K562 (cell line): ENCODE measurements at regions not wholly inside any gene's neighbourhood (a gene's known extent, or its start where the extent isn't known, plus 50 kb on each side); places are given as distances from the start of the nearest gene placed in this dataset.

Experiments
- KDM4B ChIP-seq, 2 experiments: fragments of 450-650 bp in 1 of 2; sonication (generic) in 1 of 2; IDR thresholded peaks; 2 replicates each; pipeline ENCODE4 v1.6.1; 2016 to 2017; ENCODE audit warnings: borderline replicate concordance in 2 of 2, antibody characterized with exemption in 1 of 2, low read depth in 1 of 2, mild to moderate bottlenecking in 1 of 2
- MNT ChIP-seq, 2 experiments: fragments of 450-650 bp; conservative IDR thresholded peaks; 2 replicates each; pipeline ENCODE4 v1.6.1; 2017; ENCODE audit warnings: mild to moderate bottlenecking in 2 of 2, moderate library complexity in 2 of 2
- PCBP1 ChIP-seq: fragments of 200-400 bp; formaldehyde crosslinking; IDR thresholded peaks from 2 replicates; pipeline ENCODE4 v1.6.1; 2018; ENCODE audit warnings: mild to moderate bottlenecking, low read depth, low read length; ENCODE audit not compliant: poor library complexity, severe bottlenecking
- POLR2A ChIP-seq: fragments of 450-650 bp; conservative IDR thresholded peaks from 2 replicates; pipeline ENCODE4 v1.6.1; 2016
- SIN3A ChIP-seq, 2 experiments: fragments of 150-350 bp in 1 of 2; IDR thresholded peaks; 2 replicates each; pipeline ENCODE4 v1.6.1; 2011 to 2016; ENCODE audit warnings: borderline replicate concordance in 2 of 2, low read depth in 2 of 2, low read length in 2 of 2, mild to moderate bottlenecking in 2 of 2, moderate library complexity in 2 of 2; ENCODE audit not compliant: control insufficient read depth in 1 of 2
- U2AF2 ChIP-seq: fragments of 200-400 bp; formaldehyde crosslinking; optimal IDR thresholded peaks from 2 replicates; pipeline ENCODE3; 2017; ENCODE audit warnings: low read depth, mild to moderate bottlenecking, low read length
- TF ChIP-seq, protein P1 (sequence below): fragments of 250-450 bp; sonication (Bioruptor Pico); IDR thresholded peaks from 2 replicates; pipeline ENCODE4 v1.5.0; 2021
- TF ChIP-seq, protein P2 (sequence below): sonication (generic); formaldehyde crosslinking; IDR thresholded peaks from 2 replicates; pipeline ENCODE4 v1.8.0; 2022; ENCODE audit warnings: missing genetic modification reagents, mild to moderate bottlenecking, borderline replicate concordance

DNA sequence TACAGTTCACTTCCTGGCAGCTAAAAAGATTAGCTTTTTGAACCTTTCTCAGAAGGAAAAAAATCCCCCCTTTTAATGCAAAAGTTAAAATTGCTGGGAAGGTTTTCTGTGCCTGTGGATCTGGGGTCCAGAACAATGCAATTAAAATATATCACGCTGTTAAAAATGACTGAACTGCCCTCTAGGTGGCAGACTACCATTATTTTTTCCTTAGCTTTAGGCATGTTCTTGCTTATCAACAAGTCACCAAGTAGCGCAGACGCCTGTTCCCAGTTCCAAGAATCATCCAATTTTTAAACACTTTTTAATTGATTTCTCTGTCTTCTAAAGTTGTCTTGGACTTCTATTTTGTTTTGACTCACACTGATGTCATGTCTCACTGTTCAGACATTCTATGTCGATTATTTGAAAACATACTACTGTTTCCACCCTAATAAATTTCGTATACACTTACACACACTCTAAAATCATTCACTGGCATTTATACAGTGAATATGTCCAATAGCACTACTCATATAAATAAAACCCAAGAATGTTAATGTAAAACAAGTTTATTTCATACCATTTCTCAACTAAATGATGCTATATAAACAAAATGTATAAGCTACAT is 661.6 kb downstream of the RAPGEF2 start:
- TF ChIP-seq SIN3A (IDR thresholded peaks at IDR 0.05; ENCODE audit: borderline replicate concordance in 2 of 2, control insufficient read depth in 1 of 2, low read depth in 2 of 2, low read length in 2 of 2) (no peak), PCBP1 (no peak), KDM4B (IDR thresholded peaks at IDR 0.05; ENCODE audit: borderline replicate concordance in 2 of 2, low read depth in 1 of 2) (no peak), MNT (conservative IDR thresholded peaks at IDR 0.05) (no peak), U2AF2 (no peak), POLR2A (no peak)
- TF ChIP-seq, protein P1, sequence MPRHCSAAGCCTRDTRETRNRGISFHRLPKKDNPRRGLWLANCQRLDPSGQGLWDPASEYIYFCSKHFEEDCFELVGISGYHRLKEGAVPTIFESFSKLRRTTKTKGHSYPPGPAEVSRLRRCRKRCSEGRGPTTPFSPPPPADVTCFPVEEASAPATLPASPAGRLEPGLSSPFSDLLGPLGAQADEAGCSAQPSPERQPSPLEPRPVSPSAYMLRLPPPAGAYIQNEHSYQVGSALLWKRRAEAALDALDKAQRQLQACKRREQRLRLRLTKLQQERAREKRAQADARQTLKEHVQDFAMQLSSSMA (CRISPR knock-in tag): no peak
- TF ChIP-seq, protein P2, sequence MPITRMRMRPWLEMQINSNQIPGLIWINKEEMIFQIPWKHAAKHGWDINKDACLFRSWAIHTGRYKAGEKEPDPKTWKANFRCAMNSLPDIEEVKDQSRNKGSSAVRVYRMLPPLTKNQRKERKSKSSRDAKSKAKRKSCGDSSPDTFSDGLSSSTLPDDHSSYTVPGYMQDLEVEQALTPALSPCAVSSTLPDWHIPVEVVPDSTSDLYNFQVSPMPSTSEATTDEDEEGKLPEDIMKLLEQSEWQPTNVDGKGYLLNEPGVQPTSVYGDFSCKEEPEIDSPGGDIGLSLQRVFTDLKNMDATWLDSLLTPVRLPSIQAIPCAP (CRISPR knock-in tag): no peak
